Kidney epithelial cell (primary cell): ENCODE measurements at regions not wholly inside any gene's neighbourhood (a gene's known extent, or its start where the extent isn't known, plus 50 kb on each side); places are given as distances from the start of the nearest gene placed in this dataset.

Experiments
- DNase-seq: peaks from one replicate; pipeline ENCODE4 v3.0.0-alpha.2; 2010; ENCODE audit warnings: low read depth
- H3K27me3 ChIP-seq: 2 replicates; pipeline ENCODE4 v1.6.0; 2011; ENCODE audit warnings: low read length; ENCODE audit not compliant: control insufficient read depth, insufficient read depth
- H3K36me3 ChIP-seq: 2 replicates; pipeline ENCODE4 v1.5.1; 2011; ENCODE audit warnings: low read length; ENCODE audit not compliant: control insufficient read depth, insufficient read depth
- H3K4me3 ChIP-seq: 2 replicates; pipeline ENCODE4 v1.5.1; 2011; ENCODE audit warnings: low read depth, mild to moderate bottlenecking, control low read depth, low read length
- TF ChIP-seq, protein P1 (sequence below): IDR thresholded peaks from 2 replicates; pipeline ENCODE4 v1.5.1; 2011; ENCODE audit warnings: mild to moderate bottlenecking, moderate library complexity, low read length, control low read depth, inconsistent platforms; ENCODE audit not compliant: insufficient read depth, poor library complexity, severe bottlenecking

GRCh38 chr2:19178175-19178574, 180.2 kb downstream of the OSR1 start:
- no peaks in the 10 kb centered on the region for H3K27me3 ChIP-seq
- no peak overlapping the region for H3K4me3 ChIP-seq
- TF ChIP-seq, protein P1, sequence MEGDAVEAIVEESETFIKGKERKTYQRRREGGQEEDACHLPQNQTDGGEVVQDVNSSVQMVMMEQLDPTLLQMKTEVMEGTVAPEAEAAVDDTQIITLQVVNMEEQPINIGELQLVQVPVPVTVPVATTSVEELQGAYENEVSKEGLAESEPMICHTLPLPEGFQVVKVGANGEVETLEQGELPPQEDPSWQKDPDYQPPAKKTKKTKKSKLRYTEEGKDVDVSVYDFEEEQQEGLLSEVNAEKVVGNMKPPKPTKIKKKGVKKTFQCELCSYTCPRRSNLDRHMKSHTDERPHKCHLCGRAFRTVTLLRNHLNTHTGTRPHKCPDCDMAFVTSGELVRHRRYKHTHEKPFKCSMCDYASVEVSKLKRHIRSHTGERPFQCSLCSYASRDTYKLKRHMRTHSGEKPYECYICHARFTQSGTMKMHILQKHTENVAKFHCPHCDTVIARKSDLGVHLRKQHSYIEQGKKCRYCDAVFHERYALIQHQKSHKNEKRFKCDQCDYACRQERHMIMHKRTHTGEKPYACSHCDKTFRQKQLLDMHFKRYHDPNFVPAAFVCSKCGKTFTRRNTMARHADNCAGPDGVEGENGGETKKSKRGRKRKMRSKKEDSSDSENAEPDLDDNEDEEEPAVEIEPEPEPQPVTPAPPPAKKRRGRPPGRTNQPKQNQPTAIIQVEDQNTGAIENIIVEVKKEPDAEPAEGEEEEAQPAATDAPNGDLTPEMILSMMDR = no peak
- no peaks in the 10 kb centered on the region for H3K36me3 ChIP-seq
- DNase-seq = no peak

GRCh38 chr2:19176977-19177376, 181.4 kb downstream of the OSR1 start:
- H3K27me3 ChIP-seq = no peaks in the 10 kb centered on the region
- TF ChIP-seq, protein P1 = no peak
- H3K36me3 ChIP-seq = no peaks in the 10 kb centered on the region
- no peak overlapping the region for H3K4me3 ChIP-seq
- no peak for DNase-seq

DNA sequence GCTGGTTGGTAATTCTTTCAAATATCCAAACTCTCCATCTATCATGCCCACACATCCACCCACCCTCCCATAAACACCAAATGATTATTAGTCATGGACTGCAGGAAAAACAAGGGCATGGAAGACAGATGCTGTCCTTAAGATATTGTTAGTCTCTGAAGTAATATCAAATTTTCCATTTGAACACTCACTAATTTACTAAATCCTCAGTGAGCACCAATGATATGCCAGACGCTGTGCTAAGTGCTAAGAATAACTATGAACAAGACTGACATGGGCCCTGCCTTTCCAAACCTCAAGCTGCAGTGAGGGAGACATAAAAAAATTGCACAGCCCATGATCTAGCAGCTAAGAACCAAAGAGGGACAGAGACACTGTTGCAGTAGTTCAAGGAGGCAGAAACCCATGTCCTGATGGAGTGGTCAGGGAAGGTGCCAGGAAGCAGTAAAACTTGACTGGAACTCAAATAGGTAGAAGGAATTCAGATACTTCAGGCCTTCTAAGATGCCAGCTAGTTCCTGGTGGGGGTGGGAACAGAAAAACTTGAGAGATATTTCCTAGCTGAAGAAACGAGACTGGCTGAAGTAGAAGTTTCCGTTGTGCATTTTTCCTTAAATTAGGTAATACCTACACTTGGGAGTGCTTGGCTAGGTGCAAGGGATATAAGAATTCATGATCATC, 182.1 kb downstream of the OSR1 start:
- Histone ChIP-seq H3K36me3 (no peaks in the 10 kb centered on the region), H3K4me3 (no peak overlapping the region), H3K27me3 (no peaks in the 10 kb centered on the region)
- TF ChIP-seq, protein P1 = no peak
- DNase-seq = no peak

GRCh38 chr2:19174176-19174575, 184.2 kb downstream of the OSR1 start:
- no peaks in the 10 kb centered on the region for H3K36me3 ChIP-seq
- no peaks in the 10 kb centered on the region for H3K27me3 ChIP-seq
- TF ChIP-seq, protein P1 = no peak
- H3K4me3 ChIP-seq = no peak overlapping the region
- no peak for DNase-seq

DNA sequence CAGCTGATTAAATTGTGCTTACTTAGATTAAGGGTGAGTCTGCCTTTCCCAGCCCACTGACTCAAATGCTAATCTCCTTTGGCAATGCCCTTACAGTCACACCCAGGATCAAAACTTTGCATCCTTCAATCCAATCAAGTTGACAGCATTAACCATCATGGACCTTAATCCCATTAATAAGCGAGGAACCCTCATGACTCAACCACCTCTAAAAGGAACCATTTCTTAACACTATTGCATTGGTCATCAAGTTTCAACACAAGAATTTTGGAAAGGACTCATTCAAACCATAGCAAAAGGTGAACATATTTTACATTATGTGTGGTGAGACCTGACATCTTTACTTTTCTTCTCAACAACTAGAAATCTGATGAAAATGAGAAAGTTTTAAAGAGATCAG, 187.0 kb downstream of the OSR1 start:
- TF ChIP-seq, protein P1 = no peak
- Histone ChIP-seq H3K27me3 (no peaks in the 10 kb centered on the region), H3K36me3 (no peaks in the 10 kb centered on the region), H3K4me3 (no peak overlapping the region)
- no peak for DNase-seq
